Epidermal melanocyte (primary cell): ENCODE measurements at regions not wholly inside any gene's neighbourhood (a gene's known extent, or its start where the extent isn't known, plus 50 kb on each side); places are given as distances from the start of the nearest gene placed in this dataset.
"Not testable (repeated sequence)": the region's sequence is repeated elsewhere in the genome, so short reads cannot be mapped to it uniquely, and the experiment has no call there.

Source experiments
- DNase-seq: peaks from one replicate; pipeline ENCODE4 v3.0.0; 2011; ENCODE audit warnings: low spot score; ENCODE audit not compliant: insufficient read length

DNA sequence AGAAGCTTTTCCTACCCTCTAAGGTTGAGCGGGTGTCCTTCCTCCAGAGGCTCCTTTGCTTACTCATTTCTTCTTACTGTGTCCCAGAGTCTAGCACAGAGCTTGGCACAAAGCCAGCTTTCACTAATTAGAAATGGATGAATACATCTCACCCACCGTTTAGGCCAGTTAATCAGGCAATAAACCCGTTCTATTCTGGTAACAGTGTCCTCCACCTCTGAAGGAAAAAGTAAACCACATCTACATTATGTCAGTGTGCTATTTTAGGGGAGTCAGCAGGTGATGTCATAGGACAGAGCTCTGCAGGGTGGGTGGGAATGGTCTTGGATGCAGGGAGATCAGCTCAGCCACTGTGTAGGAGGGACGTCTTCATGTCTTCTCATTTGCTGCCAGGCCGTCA is 109.2 kb downstream of the OSTF1 start:
- no peak for DNase-seq

DNA sequence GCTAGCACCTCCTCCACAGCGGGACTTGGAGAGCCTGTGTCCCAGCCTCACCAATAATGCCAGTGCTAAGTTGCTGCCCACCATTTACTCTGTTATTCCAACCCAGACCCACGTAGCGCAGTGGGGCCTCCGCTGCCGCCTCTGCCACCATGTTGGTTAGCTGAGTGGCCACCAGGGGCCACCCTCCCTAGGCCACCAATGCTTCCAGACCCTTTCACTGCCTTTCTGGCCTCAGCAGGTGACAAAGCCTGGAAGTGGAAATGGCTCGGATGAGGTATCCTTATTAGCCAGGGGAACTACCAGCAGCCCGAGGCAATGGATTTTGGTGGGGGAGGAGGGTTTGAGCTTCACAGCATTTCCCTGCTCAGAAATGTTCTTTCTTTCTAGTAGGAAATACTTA is 110.1 kb downstream of the OSTF1 start:
- no peak for DNase-seq

DNA sequence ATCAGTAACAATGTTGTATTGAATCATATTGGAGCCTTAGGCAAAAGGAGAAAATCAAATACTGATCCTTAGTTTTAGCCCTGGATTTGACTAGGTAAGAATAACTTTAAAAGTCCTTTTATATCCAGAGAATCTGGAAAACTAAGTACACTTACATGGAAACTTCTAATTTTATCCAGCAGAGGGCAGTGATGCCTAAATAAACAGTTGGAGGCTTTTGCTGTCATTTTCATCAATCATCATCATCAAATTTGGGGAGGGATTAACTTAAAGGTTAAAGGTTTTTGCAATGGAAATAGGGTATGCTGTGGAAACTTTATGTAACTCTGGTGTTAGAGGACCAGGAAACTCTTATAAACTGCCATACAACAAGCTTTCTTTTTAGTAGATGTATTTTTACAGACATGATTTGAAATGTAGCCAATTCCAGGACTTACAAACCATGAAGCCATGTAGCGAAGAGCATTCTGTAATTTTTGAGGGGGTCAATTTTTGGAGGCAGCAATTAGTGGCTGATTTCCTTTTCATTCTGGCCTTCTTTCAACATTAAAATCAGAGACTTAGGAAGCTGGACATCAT is 112.7 kb downstream of the OSTF1 start:
- no peak for DNase-seq

DNA sequence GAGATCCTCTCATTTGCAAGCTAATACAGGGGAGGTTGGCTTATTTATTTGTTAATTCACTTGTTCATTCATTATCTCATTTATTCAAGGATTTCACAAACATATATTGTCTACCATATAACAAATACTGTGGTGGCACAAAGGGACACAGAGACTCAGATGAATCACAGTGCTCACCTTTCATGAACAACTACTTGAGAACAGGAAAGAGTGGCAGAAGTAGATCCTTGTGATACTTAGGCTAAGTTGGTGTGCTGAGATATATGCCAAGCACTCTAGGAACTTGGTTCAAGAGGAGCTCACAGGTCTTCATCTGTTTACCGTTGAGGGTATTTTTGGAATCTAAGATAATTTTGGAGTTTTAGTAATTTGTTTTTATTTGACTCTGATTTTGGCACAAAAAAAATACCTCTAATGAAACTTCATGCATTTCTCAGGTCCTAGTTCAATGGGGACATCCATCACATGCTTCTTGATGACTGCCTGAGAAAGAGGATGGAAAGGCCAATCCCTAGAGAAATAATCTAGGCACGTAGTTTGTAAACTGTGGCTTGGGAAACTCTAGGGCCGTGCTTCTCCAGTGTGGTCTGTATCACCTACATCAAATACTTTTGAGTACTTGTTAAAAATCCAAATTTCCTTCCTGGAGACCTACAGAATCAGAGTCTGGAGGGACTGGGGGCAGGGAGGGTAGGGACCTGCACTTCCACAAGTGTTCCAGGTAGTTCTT is 113.3 kb downstream of the OSTF1 start:
- DNase-seq, result no peak

DNA sequence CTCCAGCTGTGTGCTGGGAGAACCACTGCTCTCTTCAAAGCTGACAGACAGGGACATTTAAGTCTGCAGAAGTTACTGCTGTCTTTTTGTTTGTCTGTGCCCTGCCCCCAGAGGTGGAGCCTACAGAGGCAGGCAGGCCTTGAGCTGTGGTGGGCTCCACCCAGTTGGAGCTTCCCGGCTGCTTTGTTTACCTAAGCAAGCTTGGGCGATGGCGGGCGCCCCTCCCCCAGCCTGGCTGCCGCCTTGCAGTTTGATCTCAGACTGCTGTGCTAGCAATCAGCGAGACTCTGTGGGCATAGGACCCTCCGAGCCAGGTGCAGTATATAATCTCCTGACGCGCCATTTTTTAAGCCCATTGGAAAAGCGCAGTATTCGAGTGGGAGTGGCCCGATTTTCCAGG is 119.7 kb downstream of the OSTF1 start:
- not testable (repeated sequence) for DNase-seq

DNA sequence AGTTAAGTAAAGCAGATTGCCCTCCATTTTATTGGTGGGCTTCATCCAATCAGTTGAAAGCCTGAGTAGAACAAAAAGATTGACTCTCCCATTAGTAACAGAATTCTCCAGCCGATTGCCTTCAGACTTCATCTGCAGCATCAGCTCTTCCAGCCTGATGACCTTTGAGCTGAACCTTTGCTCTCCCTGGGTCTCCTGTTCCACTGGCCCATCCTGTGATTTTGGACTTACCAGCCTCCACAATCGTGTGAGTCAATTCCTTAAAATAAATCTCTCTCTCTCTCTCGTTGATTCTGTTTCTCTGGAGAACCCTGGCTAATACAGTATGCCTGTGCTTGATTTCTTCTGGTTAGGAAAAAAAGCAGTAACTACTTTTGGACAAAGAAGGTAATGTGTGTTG is 121.9 kb downstream of the OSTF1 start:
- no peak for DNase-seq

DNA sequence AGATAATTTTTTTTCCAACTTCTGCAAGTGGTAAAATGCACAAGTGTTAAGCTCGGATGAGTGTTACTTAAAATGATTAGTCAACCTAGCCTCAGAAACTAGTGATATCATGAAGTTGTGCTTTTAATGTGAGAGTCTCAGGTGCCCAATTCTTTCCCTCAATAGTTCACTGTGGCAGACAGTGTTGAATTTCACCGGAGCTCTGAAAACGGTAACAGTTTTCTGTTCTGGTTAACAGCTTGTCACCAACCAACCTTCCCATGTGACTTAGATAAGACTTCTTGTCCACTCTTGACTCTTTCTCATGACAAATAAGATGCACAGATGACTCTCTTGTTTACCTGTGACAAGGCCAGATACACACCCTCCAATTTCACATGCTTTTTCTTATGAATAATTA is 125.5 kb downstream of the OSTF1 start:
- DNase-seq, result no peak

DNA sequence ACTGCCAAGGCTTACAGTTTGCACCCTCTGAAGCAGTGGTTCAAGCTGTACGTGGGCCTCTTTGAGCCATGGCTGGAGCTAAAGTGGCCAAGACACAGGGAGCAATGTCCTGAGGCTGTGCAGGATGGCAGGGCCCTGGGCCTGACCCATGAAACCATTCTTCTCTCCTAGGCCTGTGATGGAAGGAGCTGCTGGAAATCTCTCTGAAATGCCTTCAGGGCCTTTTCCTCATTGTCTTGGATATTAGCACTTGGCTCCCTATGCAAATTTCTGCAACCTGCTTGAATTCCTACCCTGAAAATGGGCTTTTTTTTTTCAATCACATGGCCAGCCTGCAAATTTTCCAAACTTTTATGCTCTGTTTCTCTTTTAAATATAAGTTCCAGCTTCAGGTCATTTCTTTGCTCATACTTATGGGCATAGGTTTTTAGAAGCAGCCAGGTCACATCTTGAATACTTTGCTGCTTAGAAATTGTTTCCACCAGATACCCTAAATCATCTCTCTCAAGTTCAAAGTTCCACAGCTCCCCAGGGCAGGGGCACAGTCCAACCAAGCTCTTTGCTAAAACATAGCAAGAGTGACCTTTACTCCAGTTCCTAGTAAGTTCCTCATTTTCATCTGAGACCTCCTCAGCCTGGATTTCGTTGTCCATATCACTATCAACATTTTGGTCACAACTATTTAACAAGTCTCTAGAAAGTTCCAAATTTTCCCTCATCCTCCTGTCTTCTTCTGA is 138.3 kb downstream of the OSTF1 start:
- DNase-seq, result no peak

DNA sequence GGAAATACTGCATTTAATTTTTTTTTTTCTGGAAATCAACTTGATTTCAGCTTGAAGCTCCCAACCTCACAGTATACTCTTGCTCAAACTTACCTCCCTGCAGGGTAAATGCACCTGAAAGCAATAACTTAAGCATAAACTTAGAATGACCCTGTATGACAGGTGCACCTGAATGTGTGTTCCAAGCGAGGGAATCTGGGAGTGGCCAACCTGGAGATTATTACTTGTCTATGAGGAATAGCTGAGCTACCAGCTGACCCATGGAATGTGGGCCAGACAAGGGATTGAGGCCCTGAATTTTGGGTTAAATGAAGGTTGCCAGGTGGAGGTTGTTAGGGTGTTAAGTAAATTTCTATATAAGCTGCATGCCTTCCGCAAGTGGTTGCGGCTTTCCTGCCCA is 140.6 kb downstream of the OSTF1 start:
- DNase-seq, result no peak

DNA sequence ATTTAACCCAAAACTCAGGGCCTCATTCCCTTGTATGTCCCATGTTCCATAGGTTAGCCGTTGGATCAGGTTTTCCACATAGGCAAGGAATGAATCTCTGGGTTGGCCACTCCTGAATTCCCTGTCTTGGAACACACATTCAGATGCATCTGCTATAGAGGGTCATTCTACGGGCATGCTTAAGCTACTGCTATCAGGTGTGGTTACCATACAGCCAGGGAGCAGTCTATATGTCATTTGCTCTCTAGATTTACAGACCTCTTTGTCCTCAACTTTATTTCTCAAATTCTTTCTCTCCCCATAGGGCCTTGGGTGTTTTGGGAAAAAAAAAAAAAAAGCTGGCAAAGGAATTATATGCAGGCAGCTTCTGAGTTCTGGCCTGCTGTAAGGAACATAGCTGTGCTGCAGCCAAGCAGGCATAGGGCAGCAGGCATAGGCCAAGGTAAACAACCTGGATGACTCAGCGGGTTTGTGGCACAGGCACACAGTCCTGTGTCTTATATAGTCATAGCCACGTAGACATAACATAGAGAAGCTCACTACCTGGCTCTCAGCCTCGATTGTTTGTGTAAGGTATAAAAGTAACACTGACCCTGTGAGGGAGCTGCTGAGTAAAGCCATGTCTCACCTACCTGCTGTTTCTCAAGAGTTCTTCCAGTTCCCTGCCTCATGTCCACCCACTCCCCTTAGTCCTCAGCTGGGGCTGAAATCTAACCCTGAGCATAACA is 141.5 kb downstream of the OSTF1 start:
- DNase-seq, result no peak

DNA sequence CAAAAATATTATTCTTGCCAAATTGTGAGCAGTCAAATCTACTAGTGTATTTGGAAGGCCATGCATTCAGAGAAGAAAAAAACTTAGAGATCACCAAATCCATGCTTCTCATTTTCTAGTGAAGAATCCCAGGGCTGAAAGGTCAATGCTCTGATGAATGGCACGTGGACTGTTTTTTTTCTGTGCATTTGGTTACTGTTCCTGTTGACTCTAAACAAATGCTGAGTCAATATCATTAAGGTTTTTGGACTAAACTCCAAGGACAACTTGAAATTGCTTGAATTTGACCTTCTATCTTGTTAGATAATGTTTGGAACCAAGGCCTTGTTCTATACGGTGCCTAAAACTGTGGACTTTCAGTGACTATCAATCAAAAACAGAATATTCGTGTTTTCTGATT is 142.2 kb downstream of the OSTF1 start:
- no peak for DNase-seq

DNA sequence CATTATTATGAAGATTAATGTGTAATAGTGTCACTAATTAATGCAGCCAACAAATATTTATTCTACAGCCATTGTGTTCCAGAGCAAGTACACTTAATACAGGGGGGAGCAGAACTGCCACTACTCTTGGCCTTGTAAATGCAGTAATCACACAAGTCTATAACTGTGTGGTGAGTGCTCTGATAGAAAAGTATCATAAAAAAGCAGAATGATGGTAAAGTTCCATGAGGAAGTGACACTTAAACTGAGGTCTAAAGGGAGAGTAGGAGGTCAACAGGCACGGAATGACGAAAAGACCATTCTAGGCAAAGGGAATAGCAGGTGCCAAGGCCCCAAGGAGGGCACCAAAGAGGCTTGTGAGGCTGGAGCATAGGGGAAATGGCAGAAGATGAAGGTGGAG is 142.9 kb downstream of the OSTF1 start:
- DNase-seq, result no peak

DNA sequence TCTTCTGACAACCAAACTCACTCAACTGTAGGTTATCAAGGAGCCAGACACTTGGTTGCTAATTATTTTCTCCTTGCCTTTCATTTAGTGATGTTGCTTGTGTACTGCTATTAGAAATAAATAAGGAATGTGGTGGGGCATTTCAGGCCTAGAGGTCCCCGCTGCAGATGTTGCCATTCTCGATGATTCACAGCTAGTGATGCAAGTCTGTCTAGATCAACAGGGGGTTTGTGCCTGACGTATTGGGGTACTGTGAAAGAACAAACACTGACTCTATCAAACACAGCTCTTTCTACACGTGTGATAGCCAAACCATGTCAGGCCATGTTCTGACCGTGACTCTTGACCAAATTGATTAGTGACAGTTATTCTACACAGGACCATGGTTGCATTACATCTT is 144.7 kb downstream of the OSTF1 start:
- no peak for DNase-seq

DNA sequence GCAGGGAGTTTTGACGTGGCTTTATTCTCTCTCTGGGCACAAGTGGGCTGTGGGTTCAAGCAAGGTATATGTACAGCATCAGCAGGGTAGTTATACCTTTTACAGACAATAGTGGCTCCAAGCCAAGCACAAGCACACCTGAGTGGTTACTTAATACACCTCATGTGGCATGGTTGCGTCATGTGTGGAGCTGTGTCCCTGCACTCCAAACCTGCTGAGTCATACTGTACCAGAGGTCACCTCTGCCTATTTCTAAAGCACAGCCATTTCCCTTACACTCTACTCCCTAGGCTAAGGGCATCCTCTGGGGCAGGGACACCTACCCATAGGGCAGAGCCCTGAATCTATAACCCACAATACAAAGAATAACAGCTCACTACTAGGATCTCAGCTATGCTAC is 147.3 kb downstream of the OSTF1 start:
- no peak for DNase-seq

DNA sequence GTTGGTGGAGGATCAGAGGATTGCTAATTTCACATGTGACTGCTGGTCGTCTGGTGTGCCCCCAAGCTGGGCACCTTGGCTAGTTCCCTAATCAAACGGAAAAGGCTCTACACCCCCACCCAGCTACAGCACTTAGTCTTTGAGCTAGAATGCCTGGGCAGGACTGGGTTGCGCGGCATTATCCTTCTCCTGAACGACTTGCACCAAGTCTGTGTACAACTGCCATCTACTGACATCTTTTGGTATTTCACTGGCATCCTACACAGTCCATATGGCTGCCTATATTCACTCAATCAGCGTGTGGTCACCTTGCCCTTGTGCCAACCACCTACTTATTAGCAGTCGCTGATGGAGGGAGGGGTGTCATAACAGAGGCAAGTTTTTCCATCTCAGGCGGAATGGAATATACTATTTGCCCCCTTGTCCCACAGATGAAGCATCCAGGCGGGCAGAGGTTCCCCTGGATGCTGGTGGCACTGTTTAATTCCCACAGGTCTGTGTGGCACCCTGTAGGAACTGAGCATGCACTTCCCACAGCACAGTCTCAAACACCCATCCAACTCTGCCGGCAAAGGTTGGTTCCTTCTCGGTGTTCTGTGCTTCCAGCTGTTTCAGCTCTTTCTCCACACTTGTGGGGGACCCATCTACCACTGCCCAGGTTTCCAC is 150.1 kb downstream of the OSTF1 start:
- peak; percentile 37 for DNase-seq

DNA sequence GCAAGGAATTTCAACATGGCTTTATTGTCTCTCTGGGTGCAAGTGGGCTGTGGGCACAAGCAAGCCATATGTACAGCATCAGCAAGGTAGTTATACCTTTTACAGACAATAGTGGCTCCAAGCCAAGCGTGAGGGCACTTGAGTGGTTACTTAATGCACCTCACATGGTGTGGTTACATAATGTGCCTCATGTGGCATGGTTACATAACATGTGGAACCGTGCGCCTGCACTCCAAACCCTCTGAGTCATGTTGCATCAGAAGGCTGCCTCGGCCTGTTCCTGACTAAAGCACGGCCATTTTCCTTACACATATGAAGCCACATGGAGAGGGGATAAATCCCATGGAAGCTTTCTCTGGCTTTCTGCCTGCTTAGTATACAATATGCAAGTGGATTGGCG is 150.9 kb downstream of the OSTF1 start:
- DNase-seq, result no peak

DNA sequence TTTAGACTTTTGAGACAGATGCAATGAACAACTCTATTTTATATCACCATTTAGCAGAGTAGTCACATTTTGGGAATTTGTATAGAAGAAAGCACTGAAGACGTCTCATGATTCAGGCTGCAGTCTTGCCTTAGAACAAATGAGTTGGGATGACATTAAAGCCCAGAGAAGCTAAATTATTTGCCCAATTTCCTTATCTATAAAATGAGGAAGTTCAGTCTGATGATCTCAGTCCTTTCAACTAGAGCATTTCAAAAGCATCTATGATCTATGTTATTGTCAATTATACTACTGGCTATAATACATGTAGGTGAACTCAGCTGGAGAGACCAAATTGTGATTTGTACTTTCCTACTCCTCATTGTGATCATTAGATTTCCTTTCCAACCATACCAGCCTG is 154.1 kb downstream of the OSTF1 start:
- DNase-seq, result no peak

DNA sequence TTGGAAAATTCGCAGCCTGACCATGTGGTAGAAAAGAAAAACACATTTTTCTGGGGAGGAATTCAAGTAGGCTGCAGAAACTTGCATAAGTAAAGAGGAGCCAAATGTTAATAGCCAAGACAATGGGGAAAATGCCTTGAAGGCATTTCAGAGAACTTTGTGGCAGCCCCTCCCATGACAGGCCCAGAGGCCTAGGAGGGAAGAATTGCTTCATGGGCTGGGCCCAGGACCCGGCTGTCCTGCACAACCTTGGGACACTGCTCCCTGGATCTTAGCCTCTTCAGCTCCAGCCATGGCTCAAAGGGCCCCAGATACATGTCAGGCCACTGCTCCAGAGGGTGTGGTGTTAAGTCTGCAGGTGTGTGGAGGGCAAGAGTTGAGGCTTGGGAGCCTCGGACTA is 158.6 kb downstream of the OSTF1 start:
- DNase-seq, result no peak

DNA sequence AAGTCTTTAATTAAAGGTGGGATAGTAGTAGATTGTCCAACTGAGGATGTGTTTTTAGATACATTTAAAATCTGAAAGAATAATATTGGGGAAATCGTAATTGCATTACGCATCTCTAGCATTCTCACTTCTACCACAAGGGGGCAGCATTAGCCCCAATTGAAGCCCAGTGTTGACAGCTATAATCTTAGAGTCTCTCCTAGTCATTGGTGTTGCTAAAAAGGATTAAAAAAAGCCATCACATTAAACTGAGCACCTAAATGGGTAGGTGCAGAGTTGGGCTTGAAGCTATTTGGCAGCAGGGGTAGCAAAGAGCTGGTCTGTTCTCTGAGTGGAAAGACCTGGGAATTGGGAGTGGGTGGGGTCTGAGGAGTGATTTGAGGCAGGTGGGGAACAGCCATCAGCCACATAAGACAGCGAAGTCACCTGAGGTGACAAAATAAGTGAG is 177.2 kb downstream of the OSTF1 start:
- DNase-seq, result peak; percentile 26

DNA sequence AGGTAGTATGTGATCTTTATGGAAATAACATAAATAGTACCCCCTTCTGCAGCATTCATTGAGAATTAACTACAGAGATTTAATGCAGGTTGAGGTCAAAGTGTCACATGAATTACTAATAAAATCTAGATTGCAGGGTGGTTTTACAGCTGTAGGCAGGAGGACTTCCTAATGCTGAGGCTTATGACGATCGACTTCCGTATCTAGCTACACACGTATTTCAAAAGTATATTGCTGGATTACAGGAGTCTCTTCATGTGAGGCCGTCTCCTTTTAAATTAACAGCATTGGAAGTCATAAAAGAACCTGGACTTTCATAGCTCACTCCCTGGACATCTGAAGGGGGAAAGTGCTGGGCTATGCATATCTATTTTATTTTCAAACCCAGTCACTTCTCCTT is 180.9 kb downstream of the OSTF1 start:
- no peak for DNase-seq

DNA sequence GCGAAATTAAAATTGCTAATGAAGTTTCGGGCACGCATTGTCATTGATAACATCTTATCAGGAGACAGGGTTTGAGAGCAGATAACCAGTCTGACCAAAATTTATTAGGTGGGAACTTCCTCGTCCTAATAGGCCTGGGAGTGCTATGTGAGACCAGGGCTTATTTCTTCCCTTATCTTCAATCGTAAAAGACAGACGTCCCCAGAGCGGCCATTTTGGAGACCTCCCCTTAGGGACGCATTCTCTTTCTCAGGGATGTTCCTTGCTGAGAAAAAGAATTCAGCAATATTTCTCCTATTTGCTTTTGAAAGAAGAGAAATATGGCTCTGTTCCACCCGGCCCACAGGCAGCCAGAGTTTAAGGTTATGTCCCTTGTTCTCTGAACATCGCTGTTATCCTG is 184.7 kb downstream of the OSTF1 start:
- not testable (repeated sequence) for DNase-seq

DNA sequence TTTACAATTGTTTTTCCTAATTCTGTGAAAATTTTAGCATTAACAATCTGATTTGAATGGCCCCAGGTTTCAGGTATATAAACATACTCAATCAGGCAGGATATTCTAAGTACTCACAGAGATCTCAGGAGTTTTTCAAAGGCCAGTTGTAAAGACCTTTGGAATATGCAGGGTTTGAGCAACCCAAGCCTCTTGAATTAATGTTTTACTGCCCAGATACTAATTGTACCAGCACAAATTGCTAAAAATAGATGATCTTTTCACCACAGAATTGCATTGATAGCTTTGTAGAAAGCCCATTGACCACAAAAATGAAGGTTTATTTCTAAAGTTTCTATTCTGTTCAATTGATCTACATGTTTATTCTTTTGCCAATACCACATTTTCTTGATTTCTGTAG is 186.5 kb downstream of the OSTF1 start:
- no peak for DNase-seq
